ENCODE measurements at regions not wholly inside any gene's neighbourhood (a gene's known extent, or its start where the extent isn't known, plus 50 kb on each side); places are given as distances from the start of the nearest gene placed in this dataset.
A peak's percentile ranks its signal among the peaks of the same experiment; 100 is the strongest.

- H3K9me3 ChIP-seq = no peaks in the 10 kb centered on the region
- intact Hi-C loops (cut with DNase I) = no loop called here
- peaks cover 34% of the 10 kb centered on the region for H3K36me3 ChIP-seq
- no peak overlapping the region for H3K27ac ChIP-seq
- H3K27me3 ChIP-seq (ENCODE audit: low read depth) = no peaks in the 10 kb centered on the region
- H3K4me1 ChIP-seq = peaks cover 10% of the 10 kb centered on the region
- DNase-seq (no peak), ATAC-seq (no peak)
- TF ChIP-seq, protein P1, sequence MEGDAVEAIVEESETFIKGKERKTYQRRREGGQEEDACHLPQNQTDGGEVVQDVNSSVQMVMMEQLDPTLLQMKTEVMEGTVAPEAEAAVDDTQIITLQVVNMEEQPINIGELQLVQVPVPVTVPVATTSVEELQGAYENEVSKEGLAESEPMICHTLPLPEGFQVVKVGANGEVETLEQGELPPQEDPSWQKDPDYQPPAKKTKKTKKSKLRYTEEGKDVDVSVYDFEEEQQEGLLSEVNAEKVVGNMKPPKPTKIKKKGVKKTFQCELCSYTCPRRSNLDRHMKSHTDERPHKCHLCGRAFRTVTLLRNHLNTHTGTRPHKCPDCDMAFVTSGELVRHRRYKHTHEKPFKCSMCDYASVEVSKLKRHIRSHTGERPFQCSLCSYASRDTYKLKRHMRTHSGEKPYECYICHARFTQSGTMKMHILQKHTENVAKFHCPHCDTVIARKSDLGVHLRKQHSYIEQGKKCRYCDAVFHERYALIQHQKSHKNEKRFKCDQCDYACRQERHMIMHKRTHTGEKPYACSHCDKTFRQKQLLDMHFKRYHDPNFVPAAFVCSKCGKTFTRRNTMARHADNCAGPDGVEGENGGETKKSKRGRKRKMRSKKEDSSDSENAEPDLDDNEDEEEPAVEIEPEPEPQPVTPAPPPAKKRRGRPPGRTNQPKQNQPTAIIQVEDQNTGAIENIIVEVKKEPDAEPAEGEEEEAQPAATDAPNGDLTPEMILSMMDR (IDR thresholded peaks at IDR 0.05) = no peak
- H3K4me3 ChIP-seq = no peak overlapping the region
These were observed 110.0 kb upstream of the DMRT1 start for GRCh38 chr9:731474-731873.

GRCh38 chr9:734831-735511 lies 106.5 kb upstream of the DMRT1 start:
- intact Hi-C loops (cut with DNase I) = no loop called here
- peaks cover 35% of the 10 kb centered on the region for H3K36me3 ChIP-seq
- TF ChIP-seq, protein P1 (IDR thresholded peaks at IDR 0.05) = no peak
- H3K27ac ChIP-seq = peak overlapping the region; percentile 63
- H3K4me3 ChIP-seq = no peak overlapping the region
- ATAC-seq = peak; percentile 70
- H3K4me1 ChIP-seq = peaks cover 32% of the 10 kb centered on the region
- no peak for DNase-seq
- no peaks in the 10 kb centered on the region for H3K9me3 ChIP-seq
- no peaks in the 10 kb centered on the region for H3K27me3 ChIP-seq (ENCODE audit: low read depth)

DNA sequence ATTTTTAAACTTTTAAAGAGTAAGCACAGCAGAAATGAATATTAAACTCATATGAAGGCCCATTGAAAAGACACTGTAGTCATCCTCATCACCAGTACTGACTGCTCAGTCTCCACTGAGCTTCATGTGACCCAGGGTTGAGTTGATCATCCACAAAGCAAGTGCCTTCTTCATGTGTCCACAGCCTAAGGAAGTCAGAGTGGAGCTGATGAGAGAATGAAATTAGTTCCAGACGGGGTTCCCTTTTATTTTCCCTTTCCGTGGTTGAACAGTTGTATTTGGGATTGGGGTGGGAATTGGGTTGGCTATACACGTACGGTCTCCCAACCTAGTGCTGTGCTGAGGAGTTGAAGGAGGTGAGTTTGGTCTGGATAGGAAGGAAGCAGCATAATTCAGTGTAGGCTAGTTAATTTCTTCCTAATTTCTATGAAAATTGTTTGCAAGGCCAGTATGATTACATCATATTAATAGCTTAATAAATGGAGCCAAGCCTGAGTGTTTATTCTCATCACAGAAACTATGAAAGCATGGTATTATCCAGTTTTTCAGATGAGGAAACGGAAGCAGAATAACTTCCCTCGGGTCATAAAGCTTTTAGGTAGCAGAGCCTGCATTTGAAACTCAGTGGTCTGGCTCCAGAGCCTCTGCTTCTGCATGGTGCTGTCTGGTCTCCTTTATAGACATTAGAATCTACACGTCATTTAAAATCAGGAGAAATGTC lies 103.9 kb upstream of the DMRT1 start:
- intact Hi-C loops (cut with DNase I) = no loop called here

DNA sequence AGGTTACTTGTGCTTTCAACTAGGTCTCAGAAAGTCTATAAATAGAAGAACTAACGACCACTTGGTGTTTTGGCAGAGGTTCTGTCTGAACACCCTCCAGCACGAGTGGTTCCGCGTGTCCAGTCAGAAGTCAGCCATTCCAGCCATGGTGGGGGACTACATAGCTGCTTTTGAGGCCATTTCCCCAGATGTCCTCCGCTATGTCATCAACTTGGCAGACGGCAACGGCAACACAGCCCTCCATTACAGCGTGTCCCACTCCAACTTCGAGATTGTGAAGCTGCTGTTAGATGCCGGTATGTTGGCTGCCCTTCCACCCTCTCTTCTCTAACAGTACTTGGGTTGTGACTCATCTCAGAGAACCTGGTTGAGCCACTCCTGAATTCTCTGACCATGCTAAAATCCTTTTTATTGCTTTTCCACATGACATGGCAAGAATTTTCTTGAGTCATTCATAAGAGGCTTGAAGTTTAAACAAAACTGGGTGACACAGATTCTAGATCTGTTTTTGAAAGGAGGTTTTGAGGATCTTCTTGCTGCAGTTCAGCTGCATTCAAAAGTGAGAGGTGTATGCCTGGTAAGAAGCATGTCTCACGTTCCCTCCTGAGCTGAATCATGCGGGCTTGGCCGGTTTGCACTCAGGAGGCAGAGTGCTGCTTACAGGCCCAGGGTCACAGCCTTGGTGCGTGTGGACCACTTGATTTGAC lies 103.1 kb upstream of the DMRT1 start:
- peak overlapping the region; percentile 54 for H3K27ac ChIP-seq
- peak; percentile 86 to 87 for ATAC-seq
- H3K4me3 ChIP-seq = no peak overlapping the region
- peak; percentile 50 for DNase-seq
- peaks cover 32% of the 10 kb centered on the region for H3K4me1 ChIP-seq
- H3K9me3 ChIP-seq = no peaks in the 10 kb centered on the region
- intact Hi-C loops (cut with DNase I) = no loop called here
- TF ChIP-seq, protein P1 (IDR thresholded peaks at IDR 0.05) = no peak
- H3K27me3 ChIP-seq (ENCODE audit: low read depth) = no peaks in the 10 kb centered on the region
- H3K36me3 ChIP-seq = peaks cover 36% of the 10 kb centered on the region

More for the DNA sequence above, 103.9 kb upstream of the DMRT1 start:
- no peak for ATAC-seq
- no peak overlapping the region for H3K4me3 ChIP-seq
- H3K27me3 ChIP-seq (ENCODE audit: low read depth) = no peaks in the 10 kb centered on the region
- TF ChIP-seq, protein P1 (IDR thresholded peaks at IDR 0.05) = no peak
- DNase-seq = no peak
- H3K27ac ChIP-seq = peak overlapping the region; percentile 54
- peaks cover 36% of the 10 kb centered on the region for H3K36me3 ChIP-seq
- H3K9me3 ChIP-seq = no peaks in the 10 kb centered on the region
- H3K4me1 ChIP-seq = peaks cover 32% of the 10 kb centered on the region

- Histone ChIP-seq H3K4me1 (peaks cover 27% of the 10 kb centered on the region), H3K9me3 (no peaks in the 10 kb centered on the region), H3K36me3 (peaks cover 43% of the 10 kb centered on the region), H3K4me3 (no peak overlapping the region), H3K27me3 (ENCODE audit: low read depth) (no peaks in the 10 kb centered on the region), H3K27ac (peak overlapping the region; percentile 54)
- intact Hi-C loops (cut with DNase I) = no loop called here
- no peak for DNase-seq
- TF ChIP-seq, protein P1 (IDR thresholded peaks at IDR 0.05) = no peak
- no peak for ATAC-seq
These were observed 102.1 kb upstream of the DMRT1 start for GRCh38 chr9:739362-739761.

All from lower lobe of right lung (tissue), 2 donors.